Mesenchymal stem cell (in vitro differentiated cells and primary cell): ENCODE measurements at regions not wholly inside any gene's neighbourhood (a gene's known extent, or its start where the extent isn't known, plus 50 kb on each side); places are given as distances from the start of the nearest gene placed in this dataset.

Experiments used
- DNase-seq: peaks from one replicate; pipeline ENCODE4 v3.0.0-alpha.2; 2013
- H2AFZ ChIP-seq: one replicate; pipeline ENCODE4 v1.6.1; 2013; ENCODE audit warnings: low read depth, mild to moderate bottlenecking, control low read depth, inconsistent platforms, low read length, moderate library complexity
- H2AK5ac ChIP-seq: 2 replicates; pipeline ENCODE4 v1.6.1; 2013; ENCODE audit warnings: low read length, moderate library complexity, mild to moderate bottlenecking, inconsistent platforms; ENCODE audit not compliant: severe bottlenecking
- H2BK120ac ChIP-seq: one replicate; pipeline ENCODE4 v1.6.1; 2013; ENCODE audit warnings: low read depth, mild to moderate bottlenecking, inconsistent platforms, low read length, moderate library complexity
- H2BK12ac ChIP-seq, 2 experiments: one replicate each; pipeline ENCODE4 v1.6.1; 2013; ENCODE audit warnings: inconsistent platforms in 2 of 2, low read length in 2 of 2, mild to moderate bottlenecking in 2 of 2, moderate library complexity in 2 of 2, control low read depth in 1 of 2
- H2BK15ac ChIP-seq: one replicate; pipeline ENCODE4 v1.6.1; 2013; ENCODE audit warnings: mild to moderate bottlenecking, low read depth, inconsistent platforms; ENCODE audit not compliant: poor library complexity, severe bottlenecking
- H2BK5ac ChIP-seq: 2 replicates; pipeline ENCODE4 v1.6.1; 2013; ENCODE audit warnings: low read depth, mild to moderate bottlenecking, low read length, control low read depth, inconsistent platforms; ENCODE audit not compliant: poor library complexity, severe bottlenecking
- H3K14ac ChIP-seq, 2 experiments: one replicate each; pipeline ENCODE4 v1.6.1; 2013; ENCODE audit warnings: inconsistent platforms in 2 of 2, low read length in 2 of 2, control low read depth in 1 of 2, mild to moderate bottlenecking in 1 of 2, moderate library complexity in 1 of 2
- H3K18ac ChIP-seq, 2 experiments: one replicate each; pipeline ENCODE4 v1.6.1; 2013; ENCODE audit warnings: inconsistent platforms in 2 of 2, low read length in 2 of 2, control low read depth in 1 of 2, low read depth in 1 of 2, mild to moderate bottlenecking in 1 of 2
- H3K23ac ChIP-seq, 2 experiments: one replicate each; pipeline ENCODE4 v1.6.1; 2013; ENCODE audit warnings: inconsistent platforms in 2 of 2, low read length in 2 of 2, mild to moderate bottlenecking in 2 of 2, moderate library complexity in 2 of 2, control low read depth in 1 of 2
- H3K27ac ChIP-seq: 2 replicates; pipeline ENCODE4 v1.5.1; 2013; ENCODE audit warnings: mild to moderate bottlenecking, moderate library complexity, low read length, control low read depth, inconsistent platforms; ENCODE audit not compliant: poor library complexity, severe bottlenecking
- H3K27me3 ChIP-seq, 2 experiments: 2 replicates each; pipeline versions ENCODE4 v1.6.1 to v1.7.0; 2013; ENCODE audit warnings: low read length in 2 of 2, mild to moderate bottlenecking in 2 of 2, moderate library complexity in 2 of 2, control low read depth in 1 of 2, inconsistent platforms in 1 of 2; ENCODE audit not compliant: control insufficient read depth in 1 of 2, insufficient read depth in 1 of 2
- H3K36me3 ChIP-seq, 2 experiments: 2 replicates each; pipeline versions ENCODE4 v1.6.1 to v1.7.0; 2013; ENCODE audit warnings: low read length in 2 of 2, control low read depth in 1 of 2, inconsistent platforms in 1 of 2, low read depth in 1 of 2, mild to moderate bottlenecking in 1 of 2; ENCODE audit not compliant: insufficient read depth in 2 of 2, control insufficient read depth in 1 of 2
- H3K4ac ChIP-seq, 2 experiments: one replicate each; pipeline ENCODE4 v1.6.1; 2013; ENCODE audit warnings: inconsistent platforms in 2 of 2, low read length in 2 of 2, mild to moderate bottlenecking in 2 of 2, moderate library complexity in 2 of 2, control low read depth in 1 of 2, low read depth in 1 of 2
- H3K4me1 ChIP-seq: 2 replicates; pipeline ENCODE4 v1.6.1; 2013; ENCODE audit warnings: low read depth, low read length, control low read depth; ENCODE audit not compliant: control insufficient read depth, insufficient read depth
- H3K4me2 ChIP-seq: 2 replicates; pipeline ENCODE4 v1.6.1; 2013; ENCODE audit warnings: low read length, mild to moderate bottlenecking, inconsistent platforms; ENCODE audit not compliant: poor library complexity, severe bottlenecking
- H3K4me3 ChIP-seq, 2 experiments: 2 replicates each; pipeline versions ENCODE4 v1.5.1 to v1.7.0; 2013; ENCODE audit warnings: low read length in 2 of 2, mild to moderate bottlenecking in 2 of 2, control low read depth in 1 of 2, low read depth in 1 of 2; ENCODE audit not compliant: insufficient read depth in 1 of 2
- H3K79me1 ChIP-seq: replicated peaks from 2 replicates; pipeline ENCODE4 v1.6.1; 2013; ENCODE audit warnings: mild to moderate bottlenecking, control low read depth, low read length, inconsistent platforms; ENCODE audit not compliant: poor library complexity, severe bottlenecking
- H3K9ac ChIP-seq: 2 replicates; pipeline ENCODE4 v1.7.0; 2013; ENCODE audit warnings: mild to moderate bottlenecking, low read length, moderate library complexity
- H3K9me3 ChIP-seq: 2 replicates; pipeline ENCODE4 v1.7.0; 2013; ENCODE audit warnings: mild to moderate bottlenecking, low read length; ENCODE audit not compliant: control insufficient read depth
- H4K8ac ChIP-seq: one replicate; pipeline ENCODE4 v1.6.1; 2013; ENCODE audit warnings: inconsistent platforms, mild to moderate bottlenecking, low read length, moderate library complexity
- H4K91ac ChIP-seq: one replicate; pipeline ENCODE4 v1.6.1; 2013; ENCODE audit warnings: mild to moderate bottlenecking, low read length, inconsistent platforms
- WGBS: methylation state at CpG from one replicate; pipeline ENCODE4 v1.1.7; 2013; ENCODE audit warnings: mixed read lengths; 5-methylcytosine and 5-hydroxymethylcytosine counted together

- Histone ChIP-seq H3K4me1 (no peaks in the 10 kb centered on the region), H3K4me2 (no peak overlapping the region), H3K27ac (no peak overlapping the region), H3K9ac (no peak overlapping the region), H2BK120ac (no peak overlapping the region), H2BK15ac (no peak overlapping the region), H3K9me3 (no peaks in the 10 kb centered on the region), H3K4me3 (no peak overlapping the region), H3K27me3 (no peaks in the 10 kb centered on the region), H4K91ac (no peak overlapping the region), H2AFZ (no peak overlapping the region), H2AK5ac (no peak overlapping the region), H3K4ac (no peak overlapping the region), H3K18ac (no peak overlapping the region), H4K8ac (no peak overlapping the region), H2BK12ac (no peak overlapping the region), H3K23ac (no peak overlapping the region), H3K79me1 (no peaks in the 10 kb centered on the region), H3K36me3 (no peaks in the 10 kb centered on the region), H3K14ac (no peak overlapping the region), H2BK5ac (no peak overlapping the region)
- WGBS, result no CpG with 5 or more reads among the region's 1 CpG
- DNase-seq, result no peak
Measured at GRCh38 chr9:1591310-1591709, 423.8 kb upstream of the SMARCA2 start.

- Histone ChIP-seq H3K14ac (no peak overlapping the region), H3K4me2 (no peak overlapping the region), H3K23ac (no peak overlapping the region), H3K9me3 (no peaks in the 10 kb centered on the region), H2BK12ac (no peak overlapping the region), H2BK5ac (no peak overlapping the region), H3K9ac (no peak overlapping the region), H2AK5ac (no peak overlapping the region), H3K18ac (no peak overlapping the region), H3K79me1 (no peaks in the 10 kb centered on the region), H3K4me3 (no peak overlapping the region), H2AFZ (no peak overlapping the region), H2BK15ac (no peak overlapping the region), H3K27me3 (peaks cover 0 to 5% of the 10 kb centered on the region in 2 experiments), H3K4ac (no peak overlapping the region), H3K4me1 (no peaks in the 10 kb centered on the region), H2BK120ac (no peak overlapping the region), H3K36me3 (no peaks in the 10 kb centered on the region), H4K8ac (no peak overlapping the region), H4K91ac (no peak overlapping the region), H3K27ac (no peak overlapping the region)
- DNase-seq, result no peak
- WGBS, result 55% methylated on average over 2 of the region's 2 CpGs
Measured at GRCh38 chr9:1598270-1598669, 416.9 kb upstream of the SMARCA2 start.

GRCh38 chr9:1599961-1600360 is 415.2 kb upstream of the SMARCA2 start:
- H3K27me3 ChIP-seq, result peaks cover 0 to 5% of the 10 kb centered on the region in 2 experiments
- no peak overlapping the region for H3K4me3 ChIP-seq
- no peak overlapping the region for H2BK15ac ChIP-seq
- H4K91ac ChIP-seq, result no peak overlapping the region
- no peak overlapping the region for H4K8ac ChIP-seq
- H3K9ac ChIP-seq, result no peak overlapping the region
- no peaks in the 10 kb centered on the region for H3K79me1 ChIP-seq
- H3K4me2 ChIP-seq, result no peak overlapping the region
- no peak overlapping the region for H3K14ac ChIP-seq
- no peaks in the 10 kb centered on the region for H3K36me3 ChIP-seq
- H2BK5ac ChIP-seq, result no peak overlapping the region
- no peak overlapping the region for H3K4ac ChIP-seq
- no peak overlapping the region for H3K18ac ChIP-seq
- no peak overlapping the region for H2BK12ac ChIP-seq
- no peak overlapping the region for H2AFZ ChIP-seq
- H3K4me1 ChIP-seq, result no peaks in the 10 kb centered on the region
- H3K27ac ChIP-seq, result no peak overlapping the region
- H3K9me3 ChIP-seq, result no peaks in the 10 kb centered on the region
- no peak for DNase-seq
- no peak overlapping the region for H2BK120ac ChIP-seq
- H2AK5ac ChIP-seq, result no peak overlapping the region
- no peak overlapping the region for H3K23ac ChIP-seq
- no CpG with 5 or more reads among the region's 2 CpGs for WGBS

- no peak overlapping the region for H2BK120ac ChIP-seq
- no peak overlapping the region for H3K14ac ChIP-seq
- H3K9me3 ChIP-seq, result no peaks in the 10 kb centered on the region
- no peak overlapping the region for H4K8ac ChIP-seq
- WGBS, result 79% methylated on average over 4 of the region's 5 CpGs
- H4K91ac ChIP-seq, result no peak overlapping the region
- H3K79me1 ChIP-seq, result no peaks in the 10 kb centered on the region
- no peak overlapping the region for H3K27ac ChIP-seq
- no peak overlapping the region for H3K4me3 ChIP-seq
- H3K23ac ChIP-seq, result no peak overlapping the region
- no peak overlapping the region for H2AFZ ChIP-seq
- H3K27me3 ChIP-seq, result peaks cover 0 to 5% of the 10 kb centered on the region in 2 experiments
- H2BK12ac ChIP-seq, result no peak overlapping the region
- H2BK5ac ChIP-seq, result no peak overlapping the region
- no peak overlapping the region for H2AK5ac ChIP-seq
- H3K18ac ChIP-seq, result no peak overlapping the region
- H3K4ac ChIP-seq, result no peak overlapping the region
- H2BK15ac ChIP-seq, result no peak overlapping the region
- H3K4me2 ChIP-seq, result no peak overlapping the region
- no peaks in the 10 kb centered on the region for H3K36me3 ChIP-seq
- DNase-seq, result no peak
- no peak overlapping the region for H3K9ac ChIP-seq
- no peaks in the 10 kb centered on the region for H3K4me1 ChIP-seq
Measured at GRCh38 chr9:1604942-1605560, 410.1 kb upstream of the SMARCA2 start.
